AG09319 (cell line): ENCODE measurements at regions not wholly inside any gene's neighbourhood (a gene's known extent, or its start where the extent isn't known, plus 50 kb on each side); places are given as distances from the start of the nearest gene placed in this dataset.
"Not testable (repeated sequence)": the region's sequence is repeated elsewhere in the genome, so short reads cannot be mapped to it uniquely, and the experiment has no call there.

Experiments used
- DNase-seq: peaks from one replicate; pipeline ENCODE4 v3.0.0-alpha.2; 2010; ENCODE audit warnings: low read depth; ENCODE audit errors: extremely low read depth
- CTCF ChIP-seq: IDR thresholded peaks from 2 replicates; pipeline ENCODE4 v1.5.1; 2011; ENCODE audit warnings: low read depth, mild to moderate bottlenecking, inconsistent platforms, low read length, moderate library complexity

- DNase-seq = no peak
- TF ChIP-seq CTCF = no peak
These were observed 258.9 kb upstream of the CHAC2 start for GRCh38 chr2:53508667-53509066.

- not testable (repeated sequence) for DNase-seq
These were observed 260.5 kb upstream of the CHAC2 start for GRCh38 chr2:53507070-53507469.

- no peak for TF ChIP-seq CTCF
- DNase-seq = no peak
These were observed 261.8 kb upstream of the CHAC2 start for GRCh38 chr2:53505826-53506225.

DNA sequence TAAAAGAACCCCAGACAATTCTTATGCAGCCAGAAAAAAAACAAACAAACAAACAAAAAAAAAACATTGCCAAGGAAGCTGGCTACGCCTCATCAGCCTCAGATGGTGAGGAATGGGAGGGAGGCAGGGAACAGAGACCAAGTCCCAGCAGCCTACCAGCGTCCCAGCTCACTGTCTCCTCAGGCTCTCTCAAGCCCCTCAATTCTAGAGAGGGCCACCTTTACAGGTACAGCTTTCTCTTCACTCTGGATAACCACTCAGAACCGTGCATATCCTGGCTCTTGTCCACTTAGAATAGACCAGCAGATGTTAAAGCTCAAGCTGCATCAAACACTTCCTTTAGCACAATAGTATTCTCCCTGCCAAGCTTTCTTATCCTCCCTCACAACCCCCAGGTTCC, 263.1 kb upstream of the CHAC2 start:
- no peak for DNase-seq
- TF ChIP-seq CTCF = no peak

- no peak for TF ChIP-seq CTCF
- DNase-seq = no peak
These were observed 267.4 kb upstream of the CHAC2 start for GRCh38 chr2:53500181-53500580.

- DNase-seq = no peak
- TF ChIP-seq CTCF = no peak
These were observed 269.4 kb upstream of the CHAC2 start for GRCh38 chr2:53498210-53498609.

DNA sequence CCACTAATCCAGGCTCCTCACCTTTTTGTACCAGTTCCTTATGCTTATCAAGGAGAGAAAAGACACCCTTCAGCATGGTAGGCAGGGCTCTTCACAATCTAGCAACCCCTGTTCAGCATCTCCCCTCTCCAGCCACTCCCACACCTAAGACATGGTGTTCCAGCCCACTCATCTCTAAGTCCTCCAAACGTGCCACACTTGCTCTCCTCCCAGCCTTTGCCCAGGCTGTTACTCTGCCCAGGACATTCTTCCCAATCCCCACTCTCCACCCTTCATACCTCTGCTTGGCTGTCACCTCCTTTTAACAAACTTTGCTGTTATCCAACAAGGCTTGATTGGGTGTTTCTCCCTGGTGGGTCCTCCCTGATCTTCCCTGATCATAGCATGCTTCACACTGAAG, 270.6 kb upstream of the CHAC2 start:
- DNase-seq = no peak
- no peak for TF ChIP-seq CTCF

- TF ChIP-seq CTCF = no peak
These were observed 274.4 kb upstream of the CHAC2 start for GRCh38 chr2:53493210-53493609.

More at GRCh38 chr2:53493210-53493609, 274.4 kb upstream of the CHAC2 start:
- DNase-seq = no peak
